ENCODE measurements at regions not wholly inside any gene's neighbourhood (a gene's known extent, or its start where the extent isn't known, plus 50 kb on each side); places are given as distances from the start of the nearest gene placed in this dataset.
"Not testable (repeated sequence)": the region's sequence is repeated elsewhere in the genome, so short reads cannot be mapped to it uniquely, and the experiment has no call there.

GRCh38 chr1:54474310-54475251 is 68.4 kb upstream of the SSBP3 start:
- no peaks in the 10 kb centered on the region for H3K27me3 ChIP-seq
- H3K4me3 ChIP-seq = peak overlapping the region; percentile 16 to 55 (median 32)
- H3K4me1 ChIP-seq = peaks cover 11% of the 10 kb centered on the region in 2 donors
- no peaks in the 10 kb centered on the region for H3K36me3 ChIP-seq
- ATAC-seq (peak; percentile 36 to 41), DNase-seq (no peak)
- intact Hi-C loops (cut with DNase I; ENCODE audit: low total_unique reads) = no loop called here
- H3K9me3 ChIP-seq = no peaks in the 10 kb centered on the region
- no peak overlapping the region for H3K27ac ChIP-seq
- in situ Hi-C loops (cut with MboI; ENCODE audit: low sequenced_read_pairs in 4 of 4) = loop anchor here (5.0 to 25.0 kb wide), 3 partner anchors 62 to 262 kb away; partner anchors contain the start of genes CYB5RL (in 1 of the 4) and MRPL37 (in 1 of the 4)
- TF ChIP-seq CTCF (IDR thresholded peaks at IDR 0.05 in 4 of 5, conservative IDR thresholded peaks at IDR 0.05 in 1 of 5) (no peak), POLR2A (IDR thresholded peaks at IDR 0.05) (no peak)

- no peak for DNase-seq
- H3K9me3 ChIP-seq = no peaks in the 10 kb centered on the region
- in situ Hi-C loops (cut with MboI; ENCODE audit: low sequenced_read_pairs in 4 of 4) (loop anchor here in 1 of 4 donors (5.0 kb wide), 1 partner anchor 59 kb away; no protein-coding TSS in a partner anchor), intact Hi-C loops (cut with DNase I; ENCODE audit: low total_unique reads) (no loop called here)
- no peak overlapping the region for H3K4me3 ChIP-seq
- no peak for ATAC-seq
- H3K4me1 ChIP-seq = peaks cover 11% of the 10 kb centered on the region in 2 donors
- no peaks in the 10 kb centered on the region for H3K36me3 ChIP-seq
- H3K27ac ChIP-seq = no peak overlapping the region
- TF ChIP-seq CTCF (IDR thresholded peaks at IDR 0.05 in 4 of 5, conservative IDR thresholded peaks at IDR 0.05 in 1 of 5) (no peak), POLR2A (IDR thresholded peaks at IDR 0.05) (no peak)
- no peaks in the 10 kb centered on the region for H3K27me3 ChIP-seq
Observed at GRCh38 chr1:54471588-54471987, 65.4 kb upstream of the SSBP3 start.

GRCh38 chr1:54469444-54469843 is 63.2 kb upstream of the SSBP3 start:
- intact Hi-C loops (cut with DNase I; ENCODE audit: low total_unique reads) = not testable (repeated sequence)

GRCh38 chr1:54468288-54469084 is 62.3 kb upstream of the SSBP3 start:
- in situ Hi-C loops (cut with MboI; ENCODE audit: low sequenced_read_pairs in 4 of 4) = not testable (repeated sequence)

More at GRCh38 chr1:54469444-54469843, 63.2 kb upstream of the SSBP3 start:
- H3K27me3 ChIP-seq; H3K27ac ChIP-seq; in situ Hi-C loops (cut with MboI; ENCODE audit: low sequenced_read_pairs in 4 of 4); DNase-seq; ATAC-seq; H3K36me3 ChIP-seq; H3K4me1 ChIP-seq; H3K4me3 ChIP-seq; H3K9me3 ChIP-seq: not testable (repeated sequence)

GRCh38 chr1:54465351-54465811 is 59.2 kb upstream of the SSBP3 start:
- Histone ChIP-seq H3K27ac (no peak overlapping the region), H3K4me1 (peaks cover 0 to 4% of the 10 kb centered on the region in 2 donors), H3K9me3 (no peaks in the 10 kb centered on the region), H3K27me3 (no peaks in the 10 kb centered on the region), H3K4me3 (no peak overlapping the region), H3K36me3 (no peaks in the 10 kb centered on the region)
- in situ Hi-C loops (cut with MboI; ENCODE audit: low sequenced_read_pairs in 4 of 4) = no loop called here
- intact Hi-C loops (cut with DNase I; ENCODE audit: low total_unique reads) = no loop called here
- TF ChIP-seq POLR2A (IDR thresholded peaks at IDR 0.05) (no peak), CTCF (IDR thresholded peaks at IDR 0.05 in 4 of 5, conservative IDR thresholded peaks at IDR 0.05 in 1 of 5) (no peak)
- no peak for DNase-seq
- no peak for ATAC-seq

More at GRCh38 chr1:54468288-54469084, 62.3 kb upstream of the SSBP3 start:
- intact Hi-C loops (cut with DNase I; ENCODE audit: low total_unique reads); ATAC-seq; H3K27ac ChIP-seq; H3K9me3 ChIP-seq; H3K4me1 ChIP-seq; H3K36me3 ChIP-seq; DNase-seq; H3K27me3 ChIP-seq; H3K4me3 ChIP-seq: not testable (repeated sequence)
